DOHH2 (cell line): ENCODE measurements at regions not wholly inside any gene's neighbourhood (a gene's known extent, or its start where the extent isn't known, plus 50 kb on each side); places are given as distances from the start of the nearest gene placed in this dataset.

ENCODE experiments used
- H3F3A ChIP-seq: fragments of 200-600 bp; sonication (generic), shearing (Covaris generic); 2 replicates; pipeline ENCODE4 v1.6.0; 2016; ENCODE audit warnings: antibody characterized with exemption, mild to moderate bottlenecking; ENCODE audit not compliant: control insufficient read depth, insufficient read depth
- H3K27ac ChIP-seq: fragments of 200-600 bp; sonication (generic); 2 replicates; pipeline ENCODE4 v1.5.1; 2014; ENCODE audit warnings: low read depth, mild to moderate bottlenecking, low read length, moderate library complexity
- H3K27me3 ChIP-seq: fragments of 200-600 bp; sonication (generic); 2 replicates; pipeline ENCODE4 v1.6.1; 2014; ENCODE audit warnings: mild to moderate bottlenecking, low read length, mixed read lengths; ENCODE audit not compliant: control insufficient read depth
- H3K36me3 ChIP-seq: fragments of 200-600 bp; sonication (generic); 2 replicates; pipeline ENCODE4 v1.6.1; 2014; ENCODE audit warnings: mild to moderate bottlenecking, low read length, moderate library complexity, mixed read lengths; ENCODE audit not compliant: control insufficient read depth
- H3K4me1 ChIP-seq: fragments of 200-600 bp; sonication (generic); 2 replicates; pipeline ENCODE4 v1.6.1; 2014; ENCODE audit warnings: mild to moderate bottlenecking, low read length, mixed read lengths; ENCODE audit not compliant: control insufficient read depth
- H3K4me2 ChIP-seq: fragments of 200-600 bp; sonication (generic); 2 replicates; pipeline ENCODE4 v1.6.0; 2014; ENCODE audit warnings: mild to moderate bottlenecking, low read length, moderate library complexity
- H3K4me3 ChIP-seq: fragments of 200-600 bp; sonication (generic); 2 replicates; pipeline ENCODE4 v1.5.1; 2014; ENCODE audit warnings: mild to moderate bottlenecking, low read length, mixed read lengths
- H3K79me2 ChIP-seq: fragments of 200-600 bp; sonication (generic); 2 replicates; pipeline ENCODE4 v1.6.1; 2014; ENCODE audit warnings: mild to moderate bottlenecking, low read length, mixed read lengths; ENCODE audit not compliant: control insufficient read depth
- H3K9me2 ChIP-seq: fragments of 200-600 bp; sonication (generic); replicated peaks from 2 replicates; pipeline ENCODE4 v1.6.1; 2014; ENCODE audit warnings: mild to moderate bottlenecking, low read length, mixed read lengths; ENCODE audit not compliant: control insufficient read depth
- H3K9me3 ChIP-seq: fragments of 200-600 bp; sonication (generic); 2 replicates; pipeline ENCODE4 v1.6.1; 2014; ENCODE audit warnings: antibody characterized with exemption, low read length, mixed read lengths; ENCODE audit not compliant: control insufficient read depth, insufficient read depth
- H4K20me1 ChIP-seq: fragments of 200-600 bp; sonication (generic); 2 replicates; pipeline ENCODE4 v1.6.0; 2014; ENCODE audit warnings: low read depth, mild to moderate bottlenecking, antibody characterized with exemption, low read length, moderate library complexity; ENCODE audit not compliant: control insufficient read depth, insufficient read depth
- EZH2phosphoT487 ChIP-seq: fragments of 200-600 bp; sonication (generic); IDR thresholded peaks from 2 replicates; pipeline ENCODE4 v1.6.1; 2017; ENCODE audit warnings: borderline replicate concordance, mild to moderate bottlenecking, antibody characterized with exemption, low read length, moderate library complexity, mixed read lengths
- TF ChIP-seq, protein P1 (sequence below): fragments of 200-600 bp; sonication (generic); IDR thresholded peaks from one replicate; pipeline ENCODE4 v1.5.1; 2014; ENCODE audit warnings: antibody characterized with exemption, mild to moderate bottlenecking, low read depth, low read length; ENCODE audit not compliant: poor library complexity, severe bottlenecking

DNA sequence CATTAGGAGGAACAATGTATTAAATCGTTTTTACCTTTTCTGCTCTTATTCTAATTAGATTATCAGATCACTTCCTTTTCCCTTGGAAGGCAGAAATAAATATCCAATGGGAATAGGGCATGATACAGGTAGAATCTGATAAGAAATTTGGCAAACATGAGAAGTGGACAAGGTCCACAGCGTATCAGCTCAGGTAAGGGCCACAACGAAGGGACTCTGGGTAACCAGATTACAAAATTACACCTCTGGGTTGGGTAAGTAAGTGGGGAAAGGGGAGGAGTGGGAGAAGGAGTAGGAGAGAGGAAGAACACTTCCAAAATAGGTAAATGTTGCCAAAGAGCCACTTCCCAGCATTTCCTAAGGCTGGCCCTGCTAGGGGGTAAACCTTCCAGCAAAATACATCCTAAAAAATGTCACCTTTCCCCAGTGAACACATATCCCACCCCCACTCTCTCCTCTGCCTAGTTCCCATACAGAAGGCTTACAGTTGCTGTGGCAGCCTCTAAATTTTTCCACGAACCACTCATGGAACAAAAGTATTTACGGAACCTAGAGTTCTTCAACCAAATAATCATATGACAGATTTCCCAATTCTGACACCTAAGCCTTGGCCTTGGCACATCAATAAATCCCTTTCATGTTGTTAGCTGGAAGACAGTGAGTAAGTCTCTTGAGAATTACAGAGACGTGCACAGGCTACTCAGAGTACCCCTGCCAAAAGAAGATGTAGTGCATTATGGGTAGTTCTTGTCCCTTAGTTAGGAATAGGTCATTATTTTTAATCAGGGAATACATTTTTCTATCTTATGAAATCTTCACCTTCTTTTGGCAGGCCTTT, 51.5 kb upstream of the DLX6 start:
- Histone ChIP-seq H3K4me1 (no peaks in the 10 kb centered on the region), H3K4me2 (no peak overlapping the region), H3K27ac (no peak overlapping the region), H3K27me3 (no peaks in the 10 kb centered on the region), H4K20me1 (no peaks in the 10 kb centered on the region), H3K9me3 (no peaks in the 10 kb centered on the region), H3K9me2 (no peaks in the 10 kb centered on the region; the same call in 1 of the 2 replicates), H3K4me3 (no peak overlapping the region), H3K36me3 (no peaks in the 10 kb centered on the region), H3K79me2 (no peaks in the 10 kb centered on the region), H3F3A (no peaks in the 10 kb centered on the region)
- TF ChIP-seq, protein P1, sequence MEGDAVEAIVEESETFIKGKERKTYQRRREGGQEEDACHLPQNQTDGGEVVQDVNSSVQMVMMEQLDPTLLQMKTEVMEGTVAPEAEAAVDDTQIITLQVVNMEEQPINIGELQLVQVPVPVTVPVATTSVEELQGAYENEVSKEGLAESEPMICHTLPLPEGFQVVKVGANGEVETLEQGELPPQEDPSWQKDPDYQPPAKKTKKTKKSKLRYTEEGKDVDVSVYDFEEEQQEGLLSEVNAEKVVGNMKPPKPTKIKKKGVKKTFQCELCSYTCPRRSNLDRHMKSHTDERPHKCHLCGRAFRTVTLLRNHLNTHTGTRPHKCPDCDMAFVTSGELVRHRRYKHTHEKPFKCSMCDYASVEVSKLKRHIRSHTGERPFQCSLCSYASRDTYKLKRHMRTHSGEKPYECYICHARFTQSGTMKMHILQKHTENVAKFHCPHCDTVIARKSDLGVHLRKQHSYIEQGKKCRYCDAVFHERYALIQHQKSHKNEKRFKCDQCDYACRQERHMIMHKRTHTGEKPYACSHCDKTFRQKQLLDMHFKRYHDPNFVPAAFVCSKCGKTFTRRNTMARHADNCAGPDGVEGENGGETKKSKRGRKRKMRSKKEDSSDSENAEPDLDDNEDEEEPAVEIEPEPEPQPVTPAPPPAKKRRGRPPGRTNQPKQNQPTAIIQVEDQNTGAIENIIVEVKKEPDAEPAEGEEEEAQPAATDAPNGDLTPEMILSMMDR = no peak
- no peak for TF ChIP-seq EZH2phosphoT487
